ENCODE measurements at regions not wholly inside any gene's neighbourhood (a gene's known extent, or its start where the extent isn't known, plus 50 kb on each side); places are given as distances from the start of the nearest gene placed in this dataset.
"Not testable (repeated sequence)": the region's sequence is repeated elsewhere in the genome, so short reads cannot be mapped to it uniquely, and the experiment has no call there.

- Histone ChIP-seq H3K36me3 (ENCODE audit: control insufficient read depth, insufficient read depth, low read length) (no peaks in the 10 kb centered on the region), H3K4me3 (replicated peaks; ENCODE audit: low read depth, low read length) (no peak overlapping the region), H3K27me3 (replicated peaks; ENCODE audit: control insufficient read depth, insufficient read depth, low read length) (no peaks in the 10 kb centered on the region)
- no peak for TF ChIP-seq CTCF (IDR thresholded peaks at IDR 0.05; ENCODE audit: insufficient read depth, low read length, poor library complexity, severe bottlenecking)
- no peak for DNase-seq (ENCODE audit: extremely low read depth, insufficient read length)
Measured at GRCh38 chr6:21726676-21727075, 133.1 kb downstream of the SOX4 start.

DNA sequence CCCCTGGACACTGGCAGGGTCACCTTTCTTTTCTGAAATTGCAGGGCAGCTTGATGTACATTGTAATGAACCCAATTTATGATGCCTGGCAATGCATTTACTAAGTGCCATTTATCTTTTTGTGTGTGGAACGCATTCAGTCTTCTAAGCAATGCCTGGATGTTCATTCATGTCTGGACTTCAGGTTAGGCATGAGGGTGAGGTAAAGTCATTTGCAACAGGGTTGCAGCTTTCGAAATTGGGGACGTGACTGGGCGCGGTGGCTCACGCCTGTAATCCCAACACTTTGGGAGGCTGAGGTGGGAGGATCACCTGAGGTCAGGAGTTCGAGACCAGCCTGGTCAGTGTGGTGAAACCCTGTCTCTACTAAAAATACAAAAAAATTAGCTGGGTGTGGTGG is 134.6 kb downstream of the SOX4 start:
- no peak overlapping the region for H3K4me3 ChIP-seq (replicated peaks; ENCODE audit: low read depth, low read length)
- no peaks in the 10 kb centered on the region for H3K27me3 ChIP-seq (replicated peaks; ENCODE audit: control insufficient read depth, insufficient read depth, low read length)
- H3K36me3 ChIP-seq (ENCODE audit: control insufficient read depth, insufficient read depth, low read length): no peaks in the 10 kb centered on the region
- TF ChIP-seq CTCF (IDR thresholded peaks at IDR 0.05; ENCODE audit: insufficient read depth, low read length, poor library complexity, severe bottlenecking): no peak
- DNase-seq (ENCODE audit: extremely low read depth, insufficient read length): no peak

- no peaks in the 10 kb centered on the region for H3K36me3 ChIP-seq (ENCODE audit: control insufficient read depth, insufficient read depth, low read length)
Measured at GRCh38 chr6:21729431-21729830, 135.9 kb downstream of the SOX4 start.

GRCh38 chr6:21730533-21730932 is 137.0 kb downstream of the SOX4 start:
- no peaks in the 10 kb centered on the region for H3K27me3 ChIP-seq (replicated peaks; ENCODE audit: control insufficient read depth, insufficient read depth, low read length)
- no peaks in the 10 kb centered on the region for H3K36me3 ChIP-seq (ENCODE audit: control insufficient read depth, insufficient read depth, low read length)
- TF ChIP-seq CTCF (IDR thresholded peaks at IDR 0.05; ENCODE audit: insufficient read depth, low read length, poor library complexity, severe bottlenecking): no peak
- H3K4me3 ChIP-seq (replicated peaks; ENCODE audit: low read depth, low read length): no peak overlapping the region
- no peak for DNase-seq (ENCODE audit: extremely low read depth, insufficient read length)

More at GRCh38 chr6:21729431-21729830, 135.9 kb downstream of the SOX4 start:
- DNase-seq (ENCODE audit: extremely low read depth, insufficient read length): no peak
- no peak overlapping the region for H3K4me3 ChIP-seq (replicated peaks; ENCODE audit: low read depth, low read length)
- H3K27me3 ChIP-seq (replicated peaks; ENCODE audit: control insufficient read depth, insufficient read depth, low read length): no peaks in the 10 kb centered on the region
- no peak for TF ChIP-seq CTCF (IDR thresholded peaks at IDR 0.05; ENCODE audit: insufficient read depth, low read length, poor library complexity, severe bottlenecking)

- no peak for TF ChIP-seq CTCF (IDR thresholded peaks at IDR 0.05; ENCODE audit: insufficient read depth, low read length, poor library complexity, severe bottlenecking)
- DNase-seq (ENCODE audit: extremely low read depth, insufficient read length): no peak
- no peaks in the 10 kb centered on the region for H3K27me3 ChIP-seq (replicated peaks; ENCODE audit: control insufficient read depth, insufficient read depth, low read length)
- H3K4me3 ChIP-seq (replicated peaks; ENCODE audit: low read depth, low read length): no peak overlapping the region
- H3K36me3 ChIP-seq (ENCODE audit: control insufficient read depth, insufficient read depth, low read length): no peaks in the 10 kb centered on the region
Measured at GRCh38 chr6:21731411-21732031, 138.0 kb downstream of the SOX4 start.

DNA sequence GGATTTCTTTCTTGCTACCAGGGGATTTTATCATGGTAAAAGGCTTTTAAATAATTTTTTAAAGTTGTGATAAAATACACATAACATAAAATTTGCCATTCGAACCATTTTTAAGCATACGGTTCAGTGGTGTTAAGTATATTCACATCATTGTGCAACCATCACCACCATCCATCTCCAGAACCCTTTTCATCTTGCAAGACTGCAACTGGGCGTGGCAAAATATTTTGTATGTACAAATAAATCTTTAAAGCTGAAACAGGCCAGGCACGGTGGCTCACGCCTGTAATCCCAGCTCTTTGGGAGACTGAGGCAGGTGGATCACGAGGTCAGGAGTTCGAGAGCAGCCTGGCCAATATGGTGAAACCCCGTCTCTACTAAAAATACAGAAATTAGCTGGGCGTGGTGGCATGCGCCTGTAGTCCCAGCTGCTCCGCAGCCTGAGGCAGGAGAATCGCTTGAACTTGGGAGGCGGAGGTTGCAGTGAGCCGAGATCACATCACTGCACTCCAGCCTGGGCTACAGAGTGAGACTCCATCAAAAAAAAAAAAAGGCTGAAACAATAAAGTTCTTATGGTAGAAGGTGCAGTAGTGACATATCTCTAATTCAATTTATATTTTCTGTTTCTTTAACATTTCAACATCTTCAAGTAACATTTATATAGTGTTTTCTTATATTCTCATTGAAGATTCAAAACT is 138.6 kb downstream of the SOX4 start:
- H3K27me3 ChIP-seq (replicated peaks; ENCODE audit: control insufficient read depth, insufficient read depth, low read length); DNase-seq (ENCODE audit: extremely low read depth, insufficient read length); H3K4me3 ChIP-seq (replicated peaks; ENCODE audit: low read depth, low read length); H3K36me3 ChIP-seq (ENCODE audit: control insufficient read depth, insufficient read depth, low read length): not testable (repeated sequence)

All from GM06990 (cell line).